Gastrocnemius medialis (tissue), 4 donors: ENCODE measurements at regions not wholly inside any gene's neighbourhood (a gene's known extent, or its start where the extent isn't known, plus 50 kb on each side); places are given as distances from the start of the nearest gene placed in this dataset.

Experiments
- ATAC-seq, 2 donors: fragments of 150-250 bp; one replicate each; pipeline ENCODE4 v1.9.1; 2016
- DNase-seq, 2 donors: peaks; one replicate each; pipeline ENCODE4 v3.0.0-alpha.2; 2019
- H3K27ac ChIP-seq, 4 donors: fragments of 200-600 bp; sonication (generic); 1 replicate in 1 of 4; 2 replicates in 3 of 4; pipeline ENCODE4 v1.5.1; 2016 to 2018; ENCODE audit warnings: mild to moderate bottlenecking in 2 of 4, moderate library complexity in 1 of 4
- H3K27me3 ChIP-seq, 3 donors: fragments of 200-600 bp; sonication (generic) in 2 of 3; 1 replicate in 1 of 3; 2 replicates in 2 of 3; pipeline versions ENCODE4 v1.5.1 to v1.6.0; 2016 to 2019; ENCODE audit warnings: mild to moderate bottlenecking in 1 of 3, moderate library complexity in 1 of 3
- H3K36me3 ChIP-seq, 2 donors: fragments of 200-600 bp; sonication (generic) in 1 of 2; one replicate each; pipeline ENCODE4 v1.5.1; 2017 to 2018
- H3K4me1 ChIP-seq, 2 donors: fragments of 200-600 bp; sonication (generic) in 1 of 2; one replicate each; pipeline ENCODE4 v1.5.1; 2016 to 2017; ENCODE audit warnings: mild to moderate bottlenecking in 2 of 2
- H3K4me3 ChIP-seq, 4 donors: fragments of 200-600 bp; sonication (generic) in 3 of 4; 1 replicate in 1 of 4; 2 replicates in 3 of 4; pipeline ENCODE4 v1.5.1; 2016 to 2019; ENCODE audit warnings: mild to moderate bottlenecking in 2 of 4
- H3K9me3 ChIP-seq, 3 donors: fragments of 200-600 bp; sonication (generic) in 2 of 3; 1 replicate in 1 of 3; 2 replicates in 2 of 3; pipeline ENCODE4 v1.5.1; 2016 to 2019
- CTCF ChIP-seq, 5 experiments: fragments of 450-650 bp in 3 of 5; fragments of 200-600 bp in 2 of 5; sonication (generic) in 2 of 5; IDR thresholded peaks in 4 of 5; conservative IDR thresholded peaks in 1 of 5; 1 replicate in 4 of 5; 2 replicates in 1 of 5; pipeline ENCODE4 v1.5.1; 2016 to 2019; ENCODE audit warnings: antibody characterized with exemption in 5 of 5, mild to moderate bottlenecking in 3 of 5, moderate library complexity in 3 of 5
- POLR2A ChIP-seq, 2 donors: fragments of 450-650 bp; IDR thresholded peaks; one replicate each; pipeline ENCODE4 v1.6.1; 2017; ENCODE audit warnings: antibody characterized with exemption in 2 of 2, mild to moderate bottlenecking in 2 of 2, moderate library complexity in 2 of 2
- in situ Hi-C, 4 donors: fragments of 200-750 bp; cut with MboI; loops; one replicate each; pipeline versions ENCODE4 v1.15.0 to v1.8.0; 2017; ENCODE audit warnings: low sequenced_read_pairs in 4 of 4
- intact Hi-C: fragments of 100-400 bp; cut with DNase I; formaldehyde crosslinking; loops from one replicate; pipeline ENCODE4 v1.15.1; 2023; ENCODE audit warnings: low total_unique reads

- TF ChIP-seq CTCF (IDR thresholded peaks at IDR 0.05 in 4 of 5, conservative IDR thresholded peaks at IDR 0.05 in 1 of 5): no peak
- TF ChIP-seq POLR2A (IDR thresholded peaks at IDR 0.05): no peak
- no peaks in the 10 kb centered on the region for H3K27me3 ChIP-seq
- in situ Hi-C loops (no loop called here), intact Hi-C loops (no loop called here)
- H3K36me3 ChIP-seq: no peaks in the 10 kb centered on the region
- H3K9me3 ChIP-seq: no peaks in the 10 kb centered on the region
- no peak for DNase-seq
- ATAC-seq: no peak
- H3K4me1 ChIP-seq: no peaks in the 10 kb centered on the region
- H3K4me3 ChIP-seq: no peak overlapping the region
- H3K27ac ChIP-seq: no peak overlapping the region
These were observed 283.2 kb upstream of the STT3B start for GRCh38 chr3:31249545-31249944.

- ATAC-seq: no peak
- in situ Hi-C loops (no loop called here), intact Hi-C loops (no loop called here)
These were observed 282.5 kb upstream of the STT3B start for GRCh38 chr3:31250116-31250777.

GRCh38 chr3:31251083-31251482 lies 281.6 kb upstream of the STT3B start:
- DNase-seq (no peak), ATAC-seq (no peak)
- in situ Hi-C loops (no loop called here), intact Hi-C loops (no loop called here)
- Histone ChIP-seq H3K4me3 (no peak overlapping the region), H3K36me3 (no peaks in the 10 kb centered on the region), H3K9me3 (no peaks in the 10 kb centered on the region), H3K27ac (no peak overlapping the region), H3K4me1 (no peaks in the 10 kb centered on the region), H3K27me3 (no peaks in the 10 kb centered on the region)
- TF ChIP-seq POLR2A (IDR thresholded peaks at IDR 0.05) (no peak), CTCF (IDR thresholded peaks at IDR 0.05 in 4 of 5, conservative IDR thresholded peaks at IDR 0.05 in 1 of 5) (no peak)

More at GRCh38 chr3:31250116-31250777, 282.5 kb upstream of the STT3B start:
- Histone ChIP-seq H3K27me3 (no peaks in the 10 kb centered on the region), H3K4me3 (no peak overlapping the region), H3K4me1 (no peaks in the 10 kb centered on the region), H3K27ac (no peak overlapping the region), H3K36me3 (no peaks in the 10 kb centered on the region), H3K9me3 (no peaks in the 10 kb centered on the region)
- TF ChIP-seq CTCF (IDR thresholded peaks at IDR 0.05 in 4 of 5, conservative IDR thresholded peaks at IDR 0.05 in 1 of 5): no peak
- no peak for TF ChIP-seq POLR2A (IDR thresholded peaks at IDR 0.05)
- DNase-seq: no peak

- no peaks in the 10 kb centered on the region for H3K27me3 ChIP-seq
- no peaks in the 10 kb centered on the region for H3K4me1 ChIP-seq
- no peak overlapping the region for H3K27ac ChIP-seq
- H3K9me3 ChIP-seq: no peaks in the 10 kb centered on the region
- no peak for ATAC-seq
- no peak overlapping the region for H3K4me3 ChIP-seq
- in situ Hi-C loops (no loop called here), intact Hi-C loops (no loop called here)
- no peak for TF ChIP-seq CTCF (IDR thresholded peaks at IDR 0.05 in 4 of 5, conservative IDR thresholded peaks at IDR 0.05 in 1 of 5)
- TF ChIP-seq POLR2A (IDR thresholded peaks at IDR 0.05): no peak
- no peak for DNase-seq
- H3K36me3 ChIP-seq: no peaks in the 10 kb centered on the region
These were observed 280.2 kb upstream of the STT3B start for GRCh38 chr3:31252216-31253185.
